PC-9 (cell line): ENCODE measurements at regions not wholly inside any gene's neighbourhood (a gene's known extent, or its start where the extent isn't known, plus 50 kb on each side); places are given as distances from the start of the nearest gene placed in this dataset.

Experiments
- BruUV-seq: library from RNA; stranded (reverse); fragments of 400-500 nt; replicated peaks from 2 replicates; lab custom pipeline; 2021; lab: Mats Ljungman, UMichigan
- CTCF ChIA-PET: fragments of 300-600 bp; sonication (Branson Sonifier 250); formaldehyde crosslinking; loops from one replicate; lab custom pipeline; 2022; ENCODE audit warnings: antibody characterized with exemption; lab: Charles Lee
- POLR2A ChIA-PET: fragments of 300-600 bp; sonication (Branson Sonifier 250); formaldehyde crosslinking; loops from one replicate; lab custom pipeline; 2022; ENCODE audit warnings: antibody characterized with exemption; ENCODE audit not compliant: unreplicated experiment; lab: Charles Lee
- DNase-seq, 2 experiments: peaks; one replicate each; pipeline versions ENCODE4 v3.0.0 to v3.0.0-alpha.2; 2015 to 2022; ENCODE audit warnings: mixed read lengths in 1 of 2
- H2AFZ ChIP-seq: fragments of 200-600 bp; sonication (generic); 2 replicates; pipeline ENCODE4 v1.8.1; 2017; ENCODE audit warnings: antibody characterized with exemption
- H3F3A ChIP-seq: fragments of 200-600 bp; sonication (generic); 2 replicates; pipeline ENCODE4 v1.8.1; 2017; ENCODE audit warnings: antibody characterized with exemption, mild to moderate bottlenecking, low read depth; ENCODE audit not compliant: insufficient read depth
- H3K27ac ChIP-seq: fragments of 200-600 bp; sonication (generic); 2 replicates; pipeline ENCODE4 v1.6.1; 2016; ENCODE audit warnings: mixed run types
- H3K27me3 ChIP-seq: fragments of 200-600 bp; sonication (generic); 2 replicates; pipeline ENCODE4 v1.6.1; 2016; ENCODE audit warnings: low read depth, mixed run types; ENCODE audit not compliant: insufficient read depth
- H3K36me3 ChIP-seq: fragments of 200-600 bp; sonication (generic); 2 replicates; pipeline ENCODE4 v1.6.1; 2016; ENCODE audit warnings: low read depth, mixed run types
- H3K4me1 ChIP-seq: fragments of 200-600 bp; sonication (generic); replicated peaks from 2 replicates; pipeline ENCODE4 v1.6.1; 2016; ENCODE audit warnings: mixed run types; ENCODE audit not compliant: insufficient read depth
- H3K4me2 ChIP-seq: fragments of 200-600 bp; sonication (generic); 2 replicates; pipeline ENCODE4 v1.6.1; 2017; ENCODE audit warnings: mixed run types
- H3K4me3 ChIP-seq: fragments of 200-600 bp; sonication (generic); 2 replicates; pipeline ENCODE4 v1.6.1; 2016; ENCODE audit warnings: mixed run types
- H3K79me2 ChIP-seq: fragments of 200-600 bp; sonication (generic); 2 replicates; pipeline ENCODE4 v1.6.1; 2017; ENCODE audit warnings: low read depth, mixed run types
- H3K9me2 ChIP-seq: fragments of 200-600 bp; sonication (generic); 2 replicates; pipeline ENCODE4 v1.8.1; 2017; ENCODE audit warnings: mild to moderate bottlenecking; ENCODE audit not compliant: insufficient read depth
- H3K9me3 ChIP-seq: fragments of 200-600 bp; sonication (generic); 2 replicates; pipeline ENCODE4 v1.8.1; 2016; ENCODE audit warnings: low read depth; ENCODE audit not compliant: insufficient read depth
- H4K20me1 ChIP-seq: fragments of 200-600 bp; sonication (generic); 2 replicates; pipeline ENCODE4 v1.8.1; 2017; ENCODE audit not compliant: insufficient read depth
- EZH2 ChIP-seq: fragments of 200-600 bp; sonication (generic); IDR thresholded peaks from 2 replicates; pipeline ENCODE4 v1.8.0; 2017; ENCODE audit warnings: antibody characterized with exemption, low read depth
- intact Hi-C: fragments of 100-400 bp; cut with micrococcal nuclease; formaldehyde crosslinking; loops from one replicate; pipeline ENCODE4 v1.10.0; 2022; ENCODE audit not compliant: unreplicated experiment
- TF ChIP-seq, protein P1 (sequence below): fragments of 200-600 bp; sonication (generic); conservative IDR thresholded peaks from 2 replicates; pipeline ENCODE4 v1.6.1; 2017; ENCODE audit warnings: mixed run types, antibody characterized with exemption, mild to moderate bottlenecking, moderate library complexity

DNA sequence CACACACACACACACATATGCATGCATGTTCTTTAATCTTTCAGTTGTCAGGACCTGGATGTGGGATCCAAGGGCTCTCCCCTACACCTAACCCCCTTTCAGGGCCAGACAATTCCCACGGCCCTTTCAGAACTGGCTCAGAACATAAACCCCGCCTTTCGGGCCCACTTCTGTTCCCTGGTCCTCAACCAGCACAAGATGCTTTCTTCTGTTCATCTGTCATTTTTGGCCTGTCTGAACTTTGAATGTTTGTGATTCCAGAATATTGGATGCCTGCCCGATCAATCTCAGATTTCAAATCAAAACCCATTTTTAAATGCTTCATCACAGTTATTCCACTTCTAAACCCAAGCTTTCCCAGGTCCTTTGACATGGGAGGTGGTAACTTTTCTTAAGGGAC, 167.3 kb downstream of the USP12 start:
- H3K79me2 ChIP-seq: no peaks in the 10 kb centered on the region
- H3K27ac ChIP-seq: no peak overlapping the region
- H3K36me3 ChIP-seq: no peaks in the 10 kb centered on the region
- H4K20me1 ChIP-seq: no peaks in the 10 kb centered on the region
- H3K27me3 ChIP-seq: no peaks in the 10 kb centered on the region
- no peaks in the 10 kb centered on the region for H3K9me3 ChIP-seq
- POLR2A ChIA-PET: no interaction called here
- H3K9me2 ChIP-seq: no peaks in the 10 kb centered on the region
- H3K4me2 ChIP-seq: no peak overlapping the region
- no TSS peak for BruUV-seq
- no peak overlapping the region for H3K4me3 ChIP-seq
- CTCF ChIA-PET: no interaction called here
- intact Hi-C loops: no loop called here
- no peak overlapping the region for H2AFZ ChIP-seq
- H3K4me1 ChIP-seq: 0 out of 2 replicates have a peak, but pooled peaks cover 5% of the 10 kb centered on the region
- no peak for TF ChIP-seq EZH2
- TF ChIP-seq, protein P1, sequence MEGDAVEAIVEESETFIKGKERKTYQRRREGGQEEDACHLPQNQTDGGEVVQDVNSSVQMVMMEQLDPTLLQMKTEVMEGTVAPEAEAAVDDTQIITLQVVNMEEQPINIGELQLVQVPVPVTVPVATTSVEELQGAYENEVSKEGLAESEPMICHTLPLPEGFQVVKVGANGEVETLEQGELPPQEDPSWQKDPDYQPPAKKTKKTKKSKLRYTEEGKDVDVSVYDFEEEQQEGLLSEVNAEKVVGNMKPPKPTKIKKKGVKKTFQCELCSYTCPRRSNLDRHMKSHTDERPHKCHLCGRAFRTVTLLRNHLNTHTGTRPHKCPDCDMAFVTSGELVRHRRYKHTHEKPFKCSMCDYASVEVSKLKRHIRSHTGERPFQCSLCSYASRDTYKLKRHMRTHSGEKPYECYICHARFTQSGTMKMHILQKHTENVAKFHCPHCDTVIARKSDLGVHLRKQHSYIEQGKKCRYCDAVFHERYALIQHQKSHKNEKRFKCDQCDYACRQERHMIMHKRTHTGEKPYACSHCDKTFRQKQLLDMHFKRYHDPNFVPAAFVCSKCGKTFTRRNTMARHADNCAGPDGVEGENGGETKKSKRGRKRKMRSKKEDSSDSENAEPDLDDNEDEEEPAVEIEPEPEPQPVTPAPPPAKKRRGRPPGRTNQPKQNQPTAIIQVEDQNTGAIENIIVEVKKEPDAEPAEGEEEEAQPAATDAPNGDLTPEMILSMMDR: no peak
- no peaks in the 10 kb centered on the region for H3F3A ChIP-seq
- DNase-seq: no peak

DNA sequence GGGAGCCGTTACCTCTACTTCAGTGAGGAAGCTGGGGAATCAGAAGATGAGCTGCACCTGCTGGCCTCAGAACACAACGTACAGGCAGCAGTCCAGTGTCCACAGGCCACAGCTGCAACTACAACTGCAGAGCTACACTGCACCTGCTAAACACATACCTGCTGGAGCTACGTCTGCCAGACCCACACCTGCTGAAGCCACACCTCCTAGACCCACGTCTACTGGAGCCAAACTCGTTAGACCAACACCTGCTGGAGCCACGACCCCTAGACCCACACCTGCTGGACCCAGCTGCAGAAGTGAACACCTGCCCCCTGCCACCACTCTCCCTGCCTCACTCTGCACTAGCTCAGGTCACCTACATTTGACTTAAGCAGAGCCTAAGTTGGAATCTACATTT, 169.9 kb downstream of the USP12 start:
- no peak for DNase-seq

DNA sequence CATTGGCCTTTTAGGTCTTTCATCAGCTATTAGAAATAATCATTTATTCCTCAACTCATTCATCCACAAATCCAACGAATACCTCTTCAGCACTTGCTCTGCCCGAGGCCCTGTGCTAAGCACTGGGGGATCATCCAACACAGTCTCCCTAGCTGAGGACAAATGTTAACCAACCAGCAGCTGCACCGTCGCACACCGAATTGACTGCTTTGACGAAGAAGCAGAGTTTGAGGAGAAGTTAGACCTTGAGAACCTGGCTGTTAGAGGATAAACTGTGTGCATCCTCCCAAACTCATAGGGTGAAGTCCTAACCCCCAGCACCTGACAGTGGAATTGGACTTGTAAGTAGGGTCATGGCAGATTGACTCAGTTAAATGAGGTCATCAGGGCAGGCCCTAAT, 170.9 kb downstream of the USP12 start:
- intact Hi-C loops: no loop called here
- Histone ChIP-seq H3F3A (no peaks in the 10 kb centered on the region), H3K4me2 (no peak overlapping the region), H3K79me2 (no peaks in the 10 kb centered on the region), H3K4me3 (no peak overlapping the region), H3K27ac (no peak overlapping the region), H2AFZ (no peak overlapping the region), H3K36me3 (no peaks in the 10 kb centered on the region), H4K20me1 (no peaks in the 10 kb centered on the region), H3K9me3 (no peaks in the 10 kb centered on the region), H3K9me2 (no peaks in the 10 kb centered on the region), H3K27me3 (no peaks in the 10 kb centered on the region), H3K4me1 (no peaks in the 10 kb centered on the region)
- DNase-seq: no peak
- ChIA-PET CTCF (no interaction called here), POLR2A (no interaction called here)
- BruUV-seq: no TSS peak
- TF ChIP-seq, protein P1: no peak
- TF ChIP-seq EZH2: no peak

More for the DNA sequence above, 169.9 kb downstream of the USP12 start:
- TF ChIP-seq EZH2: no peak
- TF ChIP-seq, protein P1: no peak
- H3K9me3 ChIP-seq: no peaks in the 10 kb centered on the region
- intact Hi-C loops: no loop called here
- ChIA-PET CTCF (no interaction called here), POLR2A (no interaction called here)
- no peaks in the 10 kb centered on the region for H3K36me3 ChIP-seq
- H3K4me2 ChIP-seq: no peak overlapping the region
- no peaks in the 10 kb centered on the region for H3F3A ChIP-seq
- H3K9me2 ChIP-seq: no peaks in the 10 kb centered on the region
- BruUV-seq: no TSS peak
- H3K27ac ChIP-seq: no peak overlapping the region
- H3K4me3 ChIP-seq: no peak overlapping the region
- H3K27me3 ChIP-seq: no peaks in the 10 kb centered on the region
- no peaks in the 10 kb centered on the region for H4K20me1 ChIP-seq
- no peak overlapping the region for H2AFZ ChIP-seq
- no peaks in the 10 kb centered on the region for H3K79me2 ChIP-seq
- H3K4me1 ChIP-seq: 0 out of 2 replicates have a peak, but pooled peaks cover 5% of the 10 kb centered on the region
